ENCODE measurements at regions not wholly inside any gene's neighbourhood (a gene's known extent, or its start where the extent isn't known, plus 50 kb on each side); places are given as distances from the start of the nearest gene placed in this dataset.

DNA sequence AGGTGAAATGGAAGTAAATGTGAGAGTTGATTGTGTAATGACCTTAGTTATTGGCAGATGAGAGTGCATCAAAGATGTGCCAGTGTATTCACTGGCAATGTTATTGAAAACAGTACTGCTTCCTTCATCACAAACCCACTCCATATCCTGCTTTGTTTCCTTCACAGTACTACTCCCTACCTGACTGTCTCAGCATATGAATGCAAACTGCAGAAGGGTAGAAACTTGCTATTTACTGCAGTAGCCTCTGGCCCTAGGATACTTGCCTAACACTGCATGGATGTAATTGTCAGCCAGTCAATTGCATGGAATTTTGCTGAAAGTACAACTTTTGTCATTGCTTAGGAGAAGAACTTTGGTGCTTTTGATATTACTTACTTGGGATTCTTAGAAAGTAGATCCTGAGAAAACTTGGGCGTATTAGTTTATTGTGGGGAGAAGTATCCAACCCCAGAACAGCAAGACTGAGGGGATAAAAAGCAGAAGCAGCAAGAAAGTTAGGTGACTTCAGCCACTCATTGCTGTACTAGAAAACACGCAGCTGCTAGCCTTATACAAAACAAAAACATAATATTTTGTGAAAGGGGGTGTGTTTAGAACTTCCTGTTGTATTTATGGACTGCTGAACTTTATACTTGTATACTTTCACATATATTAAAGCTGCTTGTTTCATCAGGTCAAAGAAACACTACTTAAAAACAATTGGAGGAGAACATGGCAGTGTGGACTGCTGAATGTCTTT, 219.0 kb downstream of the CCNG2 start:
- Histone ChIP-seq H3K9ac (ENCODE audit: low read length) (no peak overlapping the region), H2AFZ (ENCODE audit: low read depth, low read length) (0 out of 2 replicates have a peak overlapping the region, but pooled peaks have one; percentile 2), H3K4me2 (ENCODE audit: low read length) (peak overlapping the region; percentile 18; the same call in 1 of the 2 replicates), H4K20me1 (ENCODE audit: insufficient read depth, low read length) (no peaks in the 10 kb centered on the region), H3K9me3 (ENCODE audit: insufficient read depth, low read length) (no peaks in the 10 kb centered on the region), H3K27me3 (ENCODE audit: low read depth, low read length) (no peaks in the 10 kb centered on the region), H3K4me1 (ENCODE audit: low read length) (peaks cover 19% of the 10 kb centered on the region), H3K4me3 (ENCODE audit: low read length) (no peak overlapping the region), H3K36me3 (replicated peaks; ENCODE audit: low read depth, low read length) (no peaks in the 10 kb centered on the region), H3K79me2 (ENCODE audit: low read length) (no peaks in the 10 kb centered on the region), H3K27ac (ENCODE audit: low read length) (no peak overlapping the region)
- TF ChIP-seq EZH2phosphoT487 (IDR thresholded peaks at IDR 0.05; ENCODE audit: low read depth): no peak
- TF ChIP-seq, protein P1, sequence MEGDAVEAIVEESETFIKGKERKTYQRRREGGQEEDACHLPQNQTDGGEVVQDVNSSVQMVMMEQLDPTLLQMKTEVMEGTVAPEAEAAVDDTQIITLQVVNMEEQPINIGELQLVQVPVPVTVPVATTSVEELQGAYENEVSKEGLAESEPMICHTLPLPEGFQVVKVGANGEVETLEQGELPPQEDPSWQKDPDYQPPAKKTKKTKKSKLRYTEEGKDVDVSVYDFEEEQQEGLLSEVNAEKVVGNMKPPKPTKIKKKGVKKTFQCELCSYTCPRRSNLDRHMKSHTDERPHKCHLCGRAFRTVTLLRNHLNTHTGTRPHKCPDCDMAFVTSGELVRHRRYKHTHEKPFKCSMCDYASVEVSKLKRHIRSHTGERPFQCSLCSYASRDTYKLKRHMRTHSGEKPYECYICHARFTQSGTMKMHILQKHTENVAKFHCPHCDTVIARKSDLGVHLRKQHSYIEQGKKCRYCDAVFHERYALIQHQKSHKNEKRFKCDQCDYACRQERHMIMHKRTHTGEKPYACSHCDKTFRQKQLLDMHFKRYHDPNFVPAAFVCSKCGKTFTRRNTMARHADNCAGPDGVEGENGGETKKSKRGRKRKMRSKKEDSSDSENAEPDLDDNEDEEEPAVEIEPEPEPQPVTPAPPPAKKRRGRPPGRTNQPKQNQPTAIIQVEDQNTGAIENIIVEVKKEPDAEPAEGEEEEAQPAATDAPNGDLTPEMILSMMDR (IDR thresholded peaks at IDR 0.05; ENCODE audit: low read depth, low read length): no peak

DNA sequence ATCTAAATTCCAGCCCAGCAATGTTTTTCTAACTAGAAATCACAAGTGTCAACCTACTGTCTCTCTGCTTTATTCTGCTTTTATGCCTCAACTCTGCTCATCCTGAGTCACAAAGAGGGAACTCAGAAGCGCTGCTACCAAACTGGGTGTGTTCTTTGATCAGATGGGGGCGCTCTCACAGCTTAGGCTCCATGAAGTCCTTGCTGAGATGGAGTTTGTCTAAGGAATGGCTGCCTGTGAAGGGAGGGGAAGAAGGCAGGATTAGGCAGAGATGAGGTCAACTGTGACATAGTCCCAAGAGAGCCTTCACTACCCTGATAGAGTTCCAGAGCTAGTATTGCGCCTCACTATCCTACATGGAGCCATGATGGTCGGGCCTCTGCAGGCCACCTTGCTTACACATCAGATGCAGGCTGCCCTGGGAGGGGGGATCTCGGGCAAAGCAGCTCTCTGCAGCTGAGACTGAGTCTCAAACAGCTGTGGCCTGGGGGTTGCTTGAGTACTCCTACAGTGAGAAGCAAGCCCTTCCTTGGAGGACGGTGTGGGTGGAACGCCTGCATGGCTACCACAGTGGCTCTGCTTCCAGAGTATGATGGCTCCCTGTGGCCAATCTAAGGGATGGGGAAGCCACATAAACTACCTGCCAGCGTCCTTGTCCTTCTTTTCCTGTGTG, 219.9 kb downstream of the CCNG2 start:
- Histone ChIP-seq H3K4me2 (ENCODE audit: low read length) (peak overlapping the region; percentile 18; the same call in 1 of the 2 replicates), H3K9me3 (ENCODE audit: insufficient read depth, low read length) (no peaks in the 10 kb centered on the region), H2AFZ (ENCODE audit: low read depth, low read length) (0 out of 2 replicates have a peak overlapping the region, but pooled peaks have one; percentile 2), H3K36me3 (replicated peaks; ENCODE audit: low read depth, low read length) (no peaks in the 10 kb centered on the region), H3K4me1 (ENCODE audit: low read length) (peaks cover 19% of the 10 kb centered on the region), H3K27me3 (ENCODE audit: low read depth, low read length) (no peaks in the 10 kb centered on the region), H3K9ac (ENCODE audit: low read length) (no peak overlapping the region), H4K20me1 (ENCODE audit: insufficient read depth, low read length) (no peaks in the 10 kb centered on the region), H3K4me3 (ENCODE audit: low read length) (no peak overlapping the region), H3K27ac (ENCODE audit: low read length) (no peak overlapping the region), H3K79me2 (ENCODE audit: low read length) (no peaks in the 10 kb centered on the region)
- TF ChIP-seq, protein P1 (IDR thresholded peaks at IDR 0.05; ENCODE audit: low read depth, low read length): peak; percentile 41; the same call in 1 of the 2 replicates
- TF ChIP-seq EZH2phosphoT487 (IDR thresholded peaks at IDR 0.05; ENCODE audit: low read depth): no peak

DNA sequence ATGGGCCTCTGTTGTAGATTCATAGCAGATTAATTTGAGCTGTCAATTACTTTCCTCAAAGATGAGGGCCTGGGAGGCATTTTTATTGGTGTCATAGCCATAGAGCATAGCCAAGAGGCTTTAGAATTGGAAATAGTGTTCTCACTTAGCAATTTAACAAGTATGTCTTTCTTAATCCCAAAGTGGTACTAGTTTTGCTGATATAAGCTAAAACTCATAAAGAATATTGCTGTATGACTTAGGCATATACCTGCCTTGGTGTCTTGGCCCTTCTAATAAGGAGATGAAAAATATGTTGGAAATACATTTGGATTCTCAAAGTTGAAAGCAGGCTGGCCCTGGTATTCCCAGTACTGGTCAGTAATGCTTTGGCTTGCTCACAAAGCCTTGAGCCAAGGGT, 221.5 kb upstream of the CXCL13 start:
- Histone ChIP-seq H3K27ac (ENCODE audit: low read length) (no peak overlapping the region), H3K4me1 (ENCODE audit: low read length) (peaks cover 22% of the 10 kb centered on the region), H4K20me1 (ENCODE audit: insufficient read depth, low read length) (no peaks in the 10 kb centered on the region), H3K27me3 (ENCODE audit: low read depth, low read length) (no peaks in the 10 kb centered on the region), H3K9ac (ENCODE audit: low read length) (no peak overlapping the region), H3K79me2 (ENCODE audit: low read length) (no peaks in the 10 kb centered on the region), H2AFZ (ENCODE audit: low read depth, low read length) (no peak overlapping the region), H3K36me3 (replicated peaks; ENCODE audit: low read depth, low read length) (no peaks in the 10 kb centered on the region), H3K4me2 (ENCODE audit: low read length) (no peak overlapping the region), H3K4me3 (ENCODE audit: low read length) (no peak overlapping the region), H3K9me3 (ENCODE audit: insufficient read depth, low read length) (no peaks in the 10 kb centered on the region)
- TF ChIP-seq, protein P1 (IDR thresholded peaks at IDR 0.05; ENCODE audit: low read depth, low read length): no peak
- TF ChIP-seq EZH2phosphoT487 (IDR thresholded peaks at IDR 0.05; ENCODE audit: low read depth): no peak
